HL-60 (cell line): ENCODE measurements at regions not wholly inside any gene's neighbourhood (a gene's known extent, or its start where the extent isn't known, plus 50 kb on each side); places are given as distances from the start of the nearest gene placed in this dataset.

ENCODE experiments used
- CTCF ChIP-seq: IDR thresholded peaks from one replicate; pipeline ENCODE4 v1.5.1; 2011; ENCODE audit warnings: low read length, control low read depth, inconsistent platforms; ENCODE audit not compliant: insufficient read depth
- POLR2AphosphoS5 ChIP-seq: IDR thresholded peaks from 2 replicates; pipeline ENCODE4 v1.6.1; 2012; ENCODE audit warnings: low read depth

- TF ChIP-seq POLR2AphosphoS5 (no peak), CTCF (no peak)
Observed at GRCh38 chr6:2430612-2431011, 185.2 kb upstream of the GMDS start.
